ENCODE measurements at regions not wholly inside any gene's neighbourhood (a gene's known extent, or its start where the extent isn't known, plus 50 kb on each side); places are given as distances from the start of the nearest gene placed in this dataset.
"Not testable (repeated sequence)": the region's sequence is repeated elsewhere in the genome, so short reads cannot be mapped to it uniquely, and the experiment has no call there.

GRCh38 chr2:89027536-89027935 is 336.1 kb downstream of the RPIA start:
- H3K27ac ChIP-seq; H3K36me3 ChIP-seq; H3K27me3 ChIP-seq; H3K4me1 ChIP-seq; H3K4me3 ChIP-seq; DNase-seq; H3K9me3 ChIP-seq; intact Hi-C loops (cut with DNase I): not testable (repeated sequence)
- WGBS, 2 donors: 58 to 100% methylated on average over 1 of the region's 1 CpG

DNA sequence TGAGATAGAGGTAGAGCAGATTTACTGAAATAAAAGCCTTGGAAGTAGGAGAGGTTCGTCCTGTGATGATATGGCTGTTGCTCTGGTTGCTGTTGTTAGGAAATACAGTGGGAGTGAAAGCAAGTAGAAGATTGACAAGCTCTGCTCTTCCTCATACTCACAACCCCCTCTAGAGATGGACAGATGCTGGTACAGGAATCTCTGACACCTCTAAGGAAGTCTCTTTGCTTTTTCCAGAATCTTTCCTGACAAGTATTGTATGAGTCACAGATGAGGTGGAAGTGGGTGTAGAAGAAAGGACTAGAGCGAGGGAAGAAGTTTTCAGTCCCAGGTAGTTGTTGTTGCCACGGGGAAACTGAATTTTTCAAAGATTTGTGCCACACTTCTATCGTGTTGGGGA is 337.8 kb downstream of the RPIA start:
- H3K9me3 ChIP-seq; intact Hi-C loops (cut with DNase I); DNase-seq; H3K4me1 ChIP-seq; H3K27ac ChIP-seq; H3K4me3 ChIP-seq; H3K36me3 ChIP-seq; H3K27me3 ChIP-seq: not testable (repeated sequence)
- WGBS, 2 donors: 27 to 70% methylated on average over 3 to 4 of the region's 4 CpGs

GRCh38 chr2:89048138-89049066 is 356.9 kb downstream of the RPIA start:
- intact Hi-C loops (cut with DNase I); H3K36me3 ChIP-seq; H3K9me3 ChIP-seq; H3K27ac ChIP-seq; H3K4me3 ChIP-seq; H3K4me1 ChIP-seq; H3K27me3 ChIP-seq; DNase-seq: not testable (repeated sequence)
- peak; percentile 17 to 37 (median 31) for TF ChIP-seq CTCF (IDR thresholded peaks at IDR 0.05)
- WGBS, 2 donors: 58 to 61% methylated on average over 1 to 2 of the region's 3 CpGs

DNA sequence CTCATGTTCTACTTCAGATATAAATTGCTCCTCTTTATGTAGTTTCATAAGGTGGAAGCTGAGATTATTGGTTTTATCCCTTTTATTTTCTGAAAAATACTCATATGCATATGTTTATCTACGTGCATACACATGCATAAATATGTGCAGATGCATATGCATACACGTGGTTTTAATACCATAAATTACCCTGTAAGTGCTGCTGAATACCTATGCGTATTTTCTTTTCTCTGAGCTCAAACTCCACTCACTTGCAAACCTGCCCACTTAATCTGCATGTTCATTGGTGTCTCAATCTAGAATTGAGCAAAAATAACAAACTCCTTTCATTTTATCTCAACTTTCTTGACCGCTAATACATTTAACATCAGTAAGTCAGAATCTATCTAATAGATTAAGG is 367.1 kb downstream of the RPIA start:
- H3K4me3 ChIP-seq; DNase-seq; H3K27me3 ChIP-seq; H3K4me1 ChIP-seq; H3K36me3 ChIP-seq; H3K9me3 ChIP-seq; intact Hi-C loops (cut with DNase I); H3K27ac ChIP-seq: not testable (repeated sequence)
- WGBS, 2 donors: 63 to 66% methylated on average over 3 of the region's 4 CpGs

DNA sequence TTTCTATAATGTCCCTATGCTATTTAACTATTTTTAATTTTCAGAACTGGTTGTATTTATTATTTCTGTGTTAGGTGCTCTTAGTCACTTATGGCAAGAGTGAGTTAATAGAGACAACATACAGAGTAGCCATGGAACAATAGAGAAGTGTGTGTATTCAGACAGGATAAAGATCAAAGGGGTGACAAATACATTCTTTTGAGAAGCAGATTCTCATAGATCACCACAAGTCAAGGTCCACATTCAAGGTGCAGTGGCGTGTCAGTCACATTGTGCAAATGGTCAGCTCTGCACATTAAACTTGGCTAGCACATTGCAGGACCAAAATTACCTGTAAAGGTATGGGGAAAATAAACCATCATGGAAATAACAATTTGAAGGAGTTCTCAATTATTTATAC is 369.7 kb downstream of the RPIA start:
- intact Hi-C loops (cut with DNase I); H3K27ac ChIP-seq: not testable (repeated sequence)
- WGBS, 2 donors: 54 to 80% methylated on average over 1 of the region's 1 CpG

GRCh38 chr2:89076771-89077170 is 385.3 kb downstream of the RPIA start:
- H3K27me3 ChIP-seq; H3K27ac ChIP-seq; H3K4me1 ChIP-seq; DNase-seq; H3K9me3 ChIP-seq; intact Hi-C loops (cut with DNase I); H3K36me3 ChIP-seq; H3K4me3 ChIP-seq: not testable (repeated sequence)
- 57 to 65% methylated on average over 3 to 4 of the region's 4 CpGs for WGBS, 2 donors

More for the DNA sequence above, 369.7 kb downstream of the RPIA start:
- H3K4me3 ChIP-seq, DNase-seq, H3K27me3 ChIP-seq, H3K4me1 ChIP-seq, H3K36me3 ChIP-seq, H3K9me3 ChIP-seq: not testable (repeated sequence)

DNA sequence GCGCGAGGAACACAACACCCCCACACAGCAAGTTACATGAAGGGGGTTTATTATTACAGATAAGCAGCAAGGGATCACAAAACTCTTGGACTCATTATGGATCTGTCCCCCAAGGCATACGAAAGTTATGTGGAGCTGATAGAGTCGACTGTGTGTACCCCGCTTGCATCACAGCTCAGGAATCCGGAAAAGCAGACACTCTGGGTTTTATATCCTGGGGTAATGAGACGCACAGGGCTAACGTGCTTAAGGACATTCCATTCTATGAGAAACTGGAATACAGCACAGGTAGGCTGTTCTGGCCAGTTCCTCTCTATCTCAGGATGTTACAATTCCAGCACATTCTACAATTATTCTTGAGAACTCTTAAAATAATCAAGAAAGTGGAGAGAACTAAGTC is 401.4 kb downstream of the RPIA start:
- H3K36me3 ChIP-seq; H3K27me3 ChIP-seq; H3K27ac ChIP-seq; H3K4me1 ChIP-seq; DNase-seq; H3K9me3 ChIP-seq; H3K4me3 ChIP-seq; intact Hi-C loops (cut with DNase I): not testable (repeated sequence)
- WGBS, 2 donors: 77 to 88% methylated on average over 7 to 8 of the region's 8 CpGs

DNA sequence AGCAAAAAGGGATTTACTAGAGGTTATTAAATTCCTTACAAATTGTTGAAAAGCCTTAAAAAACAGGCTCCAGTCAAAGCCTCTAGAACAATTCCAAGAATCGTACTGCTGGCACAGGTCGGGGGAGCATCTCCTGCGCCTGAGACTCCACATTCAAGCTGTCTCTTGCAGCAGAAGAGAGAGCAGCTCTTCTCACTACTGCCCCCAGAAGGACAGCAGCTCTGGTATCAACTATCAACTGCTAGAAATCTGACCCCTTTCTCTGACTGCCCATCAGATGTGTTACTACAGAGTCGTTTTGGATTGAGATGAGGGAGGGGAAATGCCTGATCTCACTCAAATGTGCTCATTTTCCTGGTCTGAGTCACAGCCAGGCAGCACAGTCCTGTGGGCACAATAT is 403.6 kb downstream of the RPIA start:
- H3K36me3 ChIP-seq; DNase-seq; H3K4me1 ChIP-seq; intact Hi-C loops (cut with DNase I); H3K9me3 ChIP-seq; H3K27ac ChIP-seq; H3K27me3 ChIP-seq; H3K4me3 ChIP-seq: not testable (repeated sequence)
- no CpG with 5 or more reads among the region's 4 CpGs for WGBS, 2 donors

GRCh38 chr2:89102587-89102986 is 411.1 kb downstream of the RPIA start:
- H3K4me1 ChIP-seq; H3K27ac ChIP-seq; intact Hi-C loops (cut with DNase I); H3K36me3 ChIP-seq; H3K4me3 ChIP-seq; DNase-seq; H3K27me3 ChIP-seq; H3K9me3 ChIP-seq: not testable (repeated sequence)
- 54 to 80% methylated on average over 2 to 4 of the region's 4 CpGs for WGBS, 2 donors

DNA sequence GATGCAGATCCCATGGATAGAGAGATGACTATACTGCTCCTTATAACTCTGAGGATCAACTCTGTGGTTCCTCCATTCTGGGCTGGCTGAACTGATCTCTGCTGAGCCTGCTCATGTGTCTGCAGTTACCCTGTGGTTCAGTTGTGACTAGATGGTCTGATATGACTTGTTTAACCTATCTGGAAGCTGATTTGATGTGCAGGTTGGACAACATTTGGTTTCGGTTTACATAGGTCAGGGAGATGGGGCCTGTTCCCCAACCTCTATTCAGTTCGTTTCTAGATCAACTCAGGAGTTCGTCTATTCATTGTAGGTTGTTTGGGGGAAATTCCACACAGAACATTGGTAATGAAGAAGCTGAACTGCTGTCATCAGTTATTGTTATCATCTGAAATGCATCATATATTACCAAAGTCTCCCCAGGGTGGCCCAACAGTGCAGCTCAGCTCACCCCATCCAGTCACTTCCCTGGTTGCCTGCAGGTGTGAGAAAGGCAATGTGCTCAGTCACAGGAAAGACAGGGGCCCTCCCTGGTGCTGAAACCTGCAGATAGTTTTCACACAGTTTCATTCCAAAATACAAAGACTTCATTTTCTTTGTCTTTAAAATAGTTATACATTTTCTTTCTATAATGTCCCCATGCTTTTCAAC is 415.0 kb downstream of the RPIA start:
- H3K4me1 ChIP-seq; H3K27me3 ChIP-seq; H3K4me3 ChIP-seq; H3K36me3 ChIP-seq; H3K27ac ChIP-seq; DNase-seq; H3K9me3 ChIP-seq; intact Hi-C loops (cut with DNase I): not testable (repeated sequence)
- WGBS, 2 donors: no CpG with 5 or more reads among the region's 3 CpGs

GRCh38 chr2:89112434-89112833 is 421.0 kb downstream of the RPIA start:
- DNase-seq; H3K36me3 ChIP-seq; H3K4me3 ChIP-seq; intact Hi-C loops (cut with DNase I); H3K4me1 ChIP-seq; H3K27ac ChIP-seq; H3K27me3 ChIP-seq; H3K9me3 ChIP-seq: not testable (repeated sequence)
- WGBS, 2 donors: 0% methylated on average over 1 of the region's 1 CpG; no CpG with 5 or more reads in 1 of the 2 donors

DNA sequence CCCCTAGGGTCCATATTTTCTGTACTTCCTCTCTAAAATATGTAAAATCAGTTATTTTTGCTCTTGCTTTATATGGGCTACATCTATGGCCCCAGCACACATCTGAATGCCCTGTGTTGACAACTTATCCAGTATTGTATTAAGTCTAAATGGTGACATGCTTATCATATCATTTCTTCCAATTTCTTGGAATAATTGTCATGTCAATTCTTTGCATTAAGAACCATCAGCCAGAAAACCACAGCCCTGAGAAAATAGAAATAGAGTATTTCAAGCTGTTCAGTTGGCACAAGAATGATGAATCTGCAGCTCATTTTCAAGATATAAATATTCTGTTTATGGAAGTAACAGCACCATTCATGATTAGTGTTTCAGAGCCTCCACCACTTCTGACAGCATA is 421.8 kb downstream of the RPIA start:
- H3K27ac ChIP-seq; H3K4me1 ChIP-seq; DNase-seq; intact Hi-C loops (cut with DNase I); H3K27me3 ChIP-seq; H3K9me3 ChIP-seq; H3K4me3 ChIP-seq; H3K36me3 ChIP-seq: not testable (repeated sequence)
